Neural cell (in vitro differentiated cells): ENCODE measurements at regions not wholly inside any gene's neighbourhood (a gene's known extent, or its start where the extent isn't known, plus 50 kb on each side); places are given as distances from the start of the nearest gene placed in this dataset.

Source experiments
- H2AFZ ChIP-seq: fragments of 200-600, 300-800 bp; sonication (generic), shearing (Covaris generic); 2 replicates; pipeline ENCODE4 v1.6.0; 2014; ENCODE audit warnings: low read depth, mild to moderate bottlenecking, antibody characterized with exemption, low read length, moderate library complexity
- H3F3A ChIP-seq: fragments of 200-600 bp; shearing (Covaris generic); 2 replicates; pipeline ENCODE4 v1.6.1; 2016; ENCODE audit warnings: mild to moderate bottlenecking, moderate library complexity, mixed read lengths, antibody characterized with exemption, low read length; ENCODE audit not compliant: insufficient read depth, poor library complexity, severe bottlenecking
- H3K27ac ChIP-seq: fragments of 200-600, 300-800 bp; sonication (generic), shearing (Covaris generic); 2 replicates; pipeline ENCODE4 v1.5.1; 2014; ENCODE audit warnings: mild to moderate bottlenecking, low read length, moderate library complexity
- H3K27me3 ChIP-seq: fragments of 300-800, 200-600 bp; sonication (generic), shearing (Covaris generic); 2 replicates; pipeline ENCODE4 v1.6.0; 2014; ENCODE audit warnings: mild to moderate bottlenecking, low read depth, low read length, moderate library complexity; ENCODE audit not compliant: insufficient read depth
- H3K36me3 ChIP-seq: fragments of 300-800, 200-600 bp; sonication (generic), shearing (Covaris generic); 2 replicates; pipeline ENCODE4 v1.5.1; 2014; ENCODE audit warnings: mild to moderate bottlenecking, antibody characterized with exemption, low read length, moderate library complexity; ENCODE audit not compliant: insufficient read depth
- H3K4me2 ChIP-seq: fragments of 300-800, 200-600 bp; sonication (generic), shearing (Covaris generic); 2 replicates; pipeline ENCODE4 v1.6.0; 2014; ENCODE audit warnings: mild to moderate bottlenecking, low read length
- H3K4me3 ChIP-seq: fragments of 300-800, 200-600 bp; sonication (generic), shearing (Covaris generic); 2 replicates; pipeline ENCODE4 v1.5.1; 2014; ENCODE audit warnings: mild to moderate bottlenecking, low read length, moderate library complexity
- H3K79me2 ChIP-seq: fragments of 200-600 bp; shearing (Covaris generic); replicated peaks from 2 replicates; pipeline ENCODE4 v1.6.0; 2014; ENCODE audit warnings: mild to moderate bottlenecking, low read length, moderate library complexity; ENCODE audit not compliant: insufficient read depth
- H3K9ac ChIP-seq: fragments of 300-800, 200-600 bp; sonication (generic), shearing (Covaris generic); 2 replicates; pipeline ENCODE4 v1.6.1; 2016; ENCODE audit warnings: mild to moderate bottlenecking, low read length, mixed read lengths
- H3K9me2 ChIP-seq: fragments of 200-600 bp; shearing (Covaris generic); 2 replicates; pipeline ENCODE4 v1.6.1; 2016; ENCODE audit warnings: mild to moderate bottlenecking, low read length, mixed read lengths; ENCODE audit not compliant: insufficient read depth
- H3K9me3 ChIP-seq: fragments of 200-600, 300-800 bp; sonication (generic), shearing (Covaris generic); 2 replicates; pipeline ENCODE4 v1.6.1; 2016; ENCODE audit warnings: mild to moderate bottlenecking, mixed run types, low read length, moderate library complexity, mixed read lengths
- H4K20me1 ChIP-seq: fragments of 200-600 bp; shearing (Covaris generic); 2 replicates; pipeline ENCODE4 v1.6.1; 2016; ENCODE audit warnings: mild to moderate bottlenecking, mixed run types; ENCODE audit not compliant: insufficient read depth
- CTCF ChIP-seq: fragments of 450-650 bp; IDR thresholded peaks from 2 replicates; pipeline ENCODE4 v1.5.1; 2014; ENCODE audit warnings: antibody characterized with exemption, mild to moderate bottlenecking, moderate library complexity; ENCODE audit not compliant: poor library complexity, severe bottlenecking
- EP300 ChIP-seq: fragments of 450-650 bp; conservative IDR thresholded peaks from 2 replicates; pipeline ENCODE4 v1.6.1; 2014; ENCODE audit warnings: antibody characterized with exemption, mild to moderate bottlenecking, moderate library complexity; ENCODE audit not compliant: poor library complexity, severe bottlenecking
- EZH2 ChIP-seq: fragments of 200-600, 300-800 bp; shearing (Covaris generic), sonication (generic); IDR thresholded peaks from 2 replicates; pipeline ENCODE4 v1.6.1; 2014; ENCODE audit warnings: antibody characterized with exemption, low read length, borderline replicate concordance, mild to moderate bottlenecking; ENCODE audit not compliant: insufficient read depth, poor library complexity, severe bottlenecking
- MXI1 ChIP-seq: fragments of 450-650 bp; conservative IDR thresholded peaks from 2 replicates; pipeline ENCODE4 v1.6.1; 2014; ENCODE audit warnings: antibody characterized with exemption, mild to moderate bottlenecking; ENCODE audit not compliant: poor library complexity, severe bottlenecking
- POLR2AphosphoS5 ChIP-seq: IDR thresholded peaks from 2 replicates; pipeline ENCODE4 v1.6.1; 2012
- RAD21 ChIP-seq: fragments of 450-650 bp; conservative IDR thresholded peaks from 2 replicates; pipeline ENCODE4 v1.6.1; 2014; ENCODE audit warnings: antibody characterized with exemption, mild to moderate bottlenecking, moderate library complexity
- REST ChIP-seq: IDR thresholded peaks from 2 replicates; pipeline ENCODE4 v1.6.1; 2012; ENCODE audit warnings: borderline replicate concordance
- SMC3 ChIP-seq: fragments of 450-650 bp; conservative IDR thresholded peaks from 2 replicates; pipeline ENCODE4 v1.6.1; 2014; ENCODE audit warnings: antibody characterized with exemption, mild to moderate bottlenecking, moderate library complexity; ENCODE audit not compliant: poor library complexity
- TAF1 ChIP-seq: IDR thresholded peaks from 2 replicates; pipeline ENCODE4 v1.6.1; 2012; ENCODE audit warnings: low read depth

GRCh38 chr14:96625426-96625985 is 123.3 kb downstream of the PAPOLA start:
- no peaks in the 10 kb centered on the region for H3K79me2 ChIP-seq
- no peak overlapping the region for H3K27ac ChIP-seq
- no peaks in the 10 kb centered on the region for H3K9me3 ChIP-seq
- no peaks in the 10 kb centered on the region for H3K27me3 ChIP-seq
- H3K4me3 ChIP-seq, result no peak overlapping the region
- no peaks in the 10 kb centered on the region for H4K20me1 ChIP-seq
- no peaks in the 10 kb centered on the region for H3F3A ChIP-seq
- H3K9me2 ChIP-seq, result no peaks in the 10 kb centered on the region
- no peak overlapping the region for H3K9ac ChIP-seq
- no peak overlapping the region for H3K4me2 ChIP-seq
- H2AFZ ChIP-seq, result no peak overlapping the region
- H3K36me3 ChIP-seq, result no peaks in the 10 kb centered on the region
- TF ChIP-seq REST (no peak), RAD21 (no peak), TAF1 (no peak), MXI1 (no peak), EZH2 (no peak), EP300 (no peak), SMC3 (no peak), POLR2AphosphoS5 (no peak), CTCF (no peak)

- TF ChIP-seq SMC3, result no peak
- no peak for TF ChIP-seq TAF1
- no peak for TF ChIP-seq POLR2AphosphoS5
- TF ChIP-seq MXI1, result no peak
- no peak for TF ChIP-seq EZH2
- no peak for TF ChIP-seq CTCF
- TF ChIP-seq REST, result no peak
- no peak for TF ChIP-seq EP300
- no peak for TF ChIP-seq RAD21
- H3K9ac ChIP-seq, result no peak overlapping the region
- H3K9me2 ChIP-seq, result no peaks in the 10 kb centered on the region
- no peak overlapping the region for H3K4me3 ChIP-seq
- H3K27ac ChIP-seq, result no peak overlapping the region
- H3K4me2 ChIP-seq, result no peak overlapping the region
- no peaks in the 10 kb centered on the region for H3K9me3 ChIP-seq
- H3F3A ChIP-seq, result no peaks in the 10 kb centered on the region
- no peaks in the 10 kb centered on the region for H3K36me3 ChIP-seq
- H3K79me2 ChIP-seq, result no peaks in the 10 kb centered on the region
- H3K27me3 ChIP-seq, result no peaks in the 10 kb centered on the region
- H2AFZ ChIP-seq, result no peak overlapping the region
- H4K20me1 ChIP-seq, result no peaks in the 10 kb centered on the region
Measured at GRCh38 chr14:96626121-96626768, 124.1 kb downstream of the PAPOLA start.
